ENCODE measurements at regions not wholly inside any gene's neighbourhood (a gene's known extent, or its start where the extent isn't known, plus 50 kb on each side); places are given as distances from the start of the nearest gene placed in this dataset.

GRCh38 chr10:28120043-28120749 is 121.3 kb upstream of the ODAD2 start:
- in situ Hi-C loops (cut with MboI; ENCODE audit: low sequenced_read_pairs, unreplicated experiment): no loop called here
- no peak for TF ChIP-seq CTCF (IDR thresholded peaks at IDR 0.05; ENCODE audit: borderline replicate concordance, control extremely low read depth, extremely low read depth, insufficient read depth, missing control alignments)
- DNase-seq (ENCODE audit: low spot score): no peak

- DNase-seq (ENCODE audit: low spot score): no peak
- in situ Hi-C loops (cut with MboI; ENCODE audit: low sequenced_read_pairs, unreplicated experiment): no loop called here
- TF ChIP-seq CTCF (IDR thresholded peaks at IDR 0.05; ENCODE audit: borderline replicate concordance, control extremely low read depth, extremely low read depth, insufficient read depth, missing control alignments): no peak
Measured at GRCh38 chr10:28118985-28119628, 120.2 kb upstream of the ODAD2 start.

- in situ Hi-C loops (cut with MboI; ENCODE audit: low sequenced_read_pairs, unreplicated experiment): no loop called here
Measured at GRCh38 chr10:28113202-28113601, 114.3 kb upstream of the ODAD2 start.

GRCh38 chr10:28111712-28112111 is 112.8 kb upstream of the ODAD2 start:
- in situ Hi-C loops (cut with MboI; ENCODE audit: low sequenced_read_pairs, unreplicated experiment): no loop called here

More at GRCh38 chr10:28113202-28113601, 114.3 kb upstream of the ODAD2 start:
- TF ChIP-seq CTCF (IDR thresholded peaks at IDR 0.05; ENCODE audit: borderline replicate concordance, control extremely low read depth, extremely low read depth, insufficient read depth, missing control alignments): no peak
- DNase-seq (ENCODE audit: low spot score): no peak

GRCh38 chr10:28105561-28105960 is 106.7 kb upstream of the ODAD2 start:
- TF ChIP-seq CTCF (IDR thresholded peaks at IDR 0.05; ENCODE audit: borderline replicate concordance, control extremely low read depth, extremely low read depth, insufficient read depth, missing control alignments): no peak
- in situ Hi-C loops (cut with MboI; ENCODE audit: low sequenced_read_pairs, unreplicated experiment): no loop called here
- no peak for DNase-seq (ENCODE audit: low spot score)

More at GRCh38 chr10:28111712-28112111, 112.8 kb upstream of the ODAD2 start:
- no peak for TF ChIP-seq CTCF (IDR thresholded peaks at IDR 0.05; ENCODE audit: borderline replicate concordance, control extremely low read depth, extremely low read depth, insufficient read depth, missing control alignments)
- DNase-seq (ENCODE audit: low spot score): no peak

GRCh38 chr10:28097633-28098032 is 98.8 kb upstream of the ODAD2 start:
- TF ChIP-seq CTCF (IDR thresholded peaks at IDR 0.05; ENCODE audit: borderline replicate concordance, control extremely low read depth, extremely low read depth, insufficient read depth, missing control alignments): no peak
- in situ Hi-C loops (cut with MboI; ENCODE audit: low sequenced_read_pairs, unreplicated experiment): no loop called here

More at GRCh38 chr10:28097633-28098032, 98.8 kb upstream of the ODAD2 start:
- no peak for DNase-seq (ENCODE audit: low spot score)
